GM21619 (cell line): ENCODE measurements at regions not wholly inside any gene's neighbourhood (a gene's known extent, or its start where the extent isn't known, plus 50 kb on each side); places are given as distances from the start of the nearest gene placed in this dataset.

Experiments
- ATAC-seq: cut with Tn5 transposase; IDR thresholded peaks from one replicate; pipeline ENCODE4 v1.9.1; 2021; ENCODE audit not compliant: unreplicated experiment

DNA sequence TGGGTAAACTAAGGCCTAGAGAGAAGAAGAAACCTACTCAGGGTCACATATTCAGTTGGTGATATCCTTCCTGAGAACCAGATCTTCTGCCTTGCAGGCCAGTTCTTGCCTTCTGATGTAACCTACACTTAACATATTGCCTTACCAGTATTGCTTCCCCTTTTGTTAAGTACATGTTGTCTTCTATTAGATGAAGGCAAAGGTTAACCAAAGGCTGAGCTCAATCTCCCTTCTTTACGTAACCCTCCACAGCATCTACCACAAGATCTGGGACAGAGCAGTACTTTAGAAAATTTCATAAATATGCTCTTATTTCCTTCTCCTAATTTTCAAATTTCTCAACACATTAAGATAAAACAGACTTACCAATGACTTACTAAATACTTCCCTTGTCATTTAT lies 474.4 kb downstream of the SH2D1A start:
- ATAC-seq: no peak

DNA sequence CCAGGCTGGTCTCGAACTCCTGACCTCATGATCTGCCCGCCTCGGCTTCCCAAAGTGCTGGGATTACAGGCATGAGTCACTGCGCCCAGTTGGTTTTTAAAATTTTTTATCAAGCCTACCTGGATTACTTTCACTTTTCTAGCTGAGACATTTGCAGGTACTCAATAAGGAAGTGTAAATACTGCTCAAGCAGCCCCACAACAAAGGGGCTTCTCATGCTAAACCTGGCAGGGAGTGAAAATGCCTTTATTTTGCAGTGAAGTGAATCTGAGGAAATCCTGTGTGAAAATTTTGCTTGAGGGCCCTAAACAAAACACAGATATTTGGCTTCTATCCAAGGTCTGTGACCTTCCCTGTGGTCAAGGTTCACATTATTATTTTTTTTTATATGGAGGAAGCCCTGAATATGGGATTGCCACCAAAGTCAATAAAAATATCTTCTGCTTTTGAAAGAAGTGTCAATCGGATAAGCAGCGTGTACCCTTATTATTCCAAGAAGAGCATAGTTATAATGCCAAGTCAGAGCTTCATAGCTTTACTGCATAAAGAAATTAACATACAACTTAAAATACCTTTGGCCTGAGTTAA lies 481.0 kb downstream of the SH2D1A start:
- no peak for ATAC-seq

DNA sequence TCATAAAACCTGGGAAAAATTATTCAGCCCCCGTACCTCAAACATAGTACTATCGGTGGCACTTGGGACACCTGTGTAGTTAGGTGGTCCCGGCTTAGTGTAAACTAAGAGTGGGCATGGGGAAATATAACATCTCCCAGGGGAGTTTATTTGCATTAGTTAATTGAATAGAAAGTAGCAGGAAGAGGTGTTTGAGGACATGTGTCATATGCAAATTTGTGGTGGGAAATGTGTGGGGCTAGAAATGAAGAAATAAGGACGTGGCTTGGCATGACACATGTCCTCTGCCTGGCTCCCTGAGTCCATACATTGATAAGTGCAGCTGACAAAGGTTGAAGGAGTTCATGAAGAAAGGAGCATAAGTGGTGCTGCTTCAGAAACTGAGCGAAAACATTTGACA lies 483.6 kb downstream of the SH2D1A start:
- no peak for ATAC-seq

DNA sequence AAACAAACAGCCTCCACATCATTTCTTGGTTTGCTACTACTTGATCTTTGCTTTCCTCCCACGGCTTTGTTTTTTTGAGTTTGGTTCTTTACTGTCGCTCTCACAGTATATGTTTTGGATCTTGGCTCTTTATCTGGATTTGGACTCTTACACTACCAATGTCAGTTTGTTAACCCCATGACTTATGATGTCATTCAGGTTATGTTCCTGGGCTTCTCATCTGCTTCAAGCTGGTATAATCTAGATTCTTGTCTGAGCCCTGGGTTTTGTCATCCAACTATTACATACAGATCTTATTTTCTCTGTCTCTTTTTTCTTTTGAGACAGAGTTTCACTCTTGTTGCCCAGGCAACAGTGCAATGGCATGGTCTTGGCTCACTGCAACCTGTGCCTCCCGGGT lies 482.9 kb upstream of the TEX13C start:
- no peak for ATAC-seq

DNA sequence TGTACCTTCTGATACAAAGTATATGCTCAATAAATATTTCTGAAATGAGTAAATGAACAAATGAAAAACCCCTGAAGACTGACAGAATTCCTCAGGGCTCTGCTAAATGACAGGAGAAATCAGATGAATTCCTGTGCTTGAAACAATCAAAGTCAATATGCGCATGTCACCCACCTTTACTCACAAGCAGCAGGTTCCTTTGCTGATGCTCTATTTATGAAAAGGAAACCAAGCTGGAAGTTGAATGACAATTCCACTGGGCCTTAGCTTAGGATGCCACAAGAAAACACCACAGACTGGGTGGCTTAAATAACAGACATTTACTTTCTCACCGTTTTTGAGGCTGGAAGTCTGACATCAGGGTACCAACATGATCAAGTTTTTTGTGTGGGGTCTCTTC lies 477.5 kb upstream of the TEX13C start:
- no peak for ATAC-seq

DNA sequence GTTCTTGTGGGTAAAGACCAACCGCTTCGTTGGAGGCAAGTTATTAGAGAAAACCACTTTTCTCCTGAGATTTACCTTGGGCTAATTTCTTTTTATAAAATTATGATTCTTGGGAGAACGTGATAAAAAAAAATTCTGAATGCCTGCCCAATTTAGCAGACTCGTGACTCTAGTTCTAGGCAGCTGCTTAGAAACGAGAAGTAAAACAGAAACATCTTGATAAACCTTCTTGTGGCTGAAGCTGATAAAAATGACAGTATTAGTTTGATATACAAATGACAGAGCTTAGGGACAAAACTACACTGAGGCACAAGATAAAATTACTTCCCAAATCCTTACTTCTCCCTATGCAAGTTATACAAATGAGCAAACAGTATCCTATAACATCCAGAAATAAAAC lies 458.9 kb upstream of the TEX13C start:
- no peak for ATAC-seq

DNA sequence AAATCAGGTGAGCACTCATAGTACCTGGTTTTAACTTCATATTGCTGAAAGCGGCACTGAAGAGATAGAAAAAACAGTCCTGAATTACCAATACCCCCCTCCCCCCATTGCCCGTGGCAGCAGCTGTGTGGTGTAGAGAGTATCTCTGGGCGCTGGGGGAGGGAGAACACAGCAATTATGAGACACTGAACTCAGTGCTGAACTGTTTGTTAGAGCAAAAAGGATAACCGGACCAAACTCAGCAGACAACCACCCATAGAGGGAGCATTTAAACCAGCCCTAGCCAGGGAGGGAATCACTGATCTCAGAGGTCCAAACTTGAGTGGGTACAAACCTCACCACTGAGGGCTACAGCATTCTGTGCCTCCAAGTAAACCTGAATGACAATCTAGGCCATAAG lies 457.4 kb upstream of the TEX13C start:
- no peak for ATAC-seq

DNA sequence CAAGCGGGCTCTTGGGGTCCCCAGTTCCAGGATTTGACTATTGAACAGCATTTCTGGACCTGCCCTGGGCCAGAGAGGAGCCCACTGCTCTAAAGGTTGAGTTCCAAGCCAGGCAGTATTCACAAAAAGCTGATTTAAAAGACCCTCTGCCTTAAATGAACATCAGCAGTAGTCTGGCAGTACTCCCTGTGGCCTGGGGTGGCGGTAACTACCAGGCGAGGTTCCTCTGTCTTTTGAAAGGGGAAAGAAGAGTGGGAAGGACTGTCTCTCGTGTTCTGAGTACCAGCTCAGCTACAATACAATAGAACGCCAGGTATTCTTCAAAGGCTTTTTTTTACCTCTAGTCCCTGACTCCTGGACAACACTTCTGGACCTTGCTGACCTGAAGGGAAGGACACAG lies 456.4 kb upstream of the TEX13C start:
- ATAC-seq: no peak

DNA sequence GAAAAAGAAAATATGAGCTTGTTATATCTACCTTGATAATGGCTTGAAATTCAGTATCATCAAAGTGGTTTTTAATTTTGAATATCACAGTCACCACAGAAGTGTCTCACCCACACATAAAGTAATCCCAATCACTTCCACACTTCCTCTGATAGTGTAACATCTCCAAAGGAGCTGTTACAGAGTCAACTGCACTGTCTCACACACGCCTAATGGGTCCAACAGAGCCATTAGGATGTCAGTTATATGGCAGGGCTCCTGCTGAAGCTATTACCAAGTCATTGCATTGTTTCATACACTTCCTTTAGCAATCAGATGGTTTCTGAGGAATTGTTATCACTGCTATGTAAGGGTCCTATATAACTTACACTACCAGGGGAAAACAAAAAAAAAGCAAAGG lies 432.1 kb upstream of the TEX13C start:
- ATAC-seq: no peak

DNA sequence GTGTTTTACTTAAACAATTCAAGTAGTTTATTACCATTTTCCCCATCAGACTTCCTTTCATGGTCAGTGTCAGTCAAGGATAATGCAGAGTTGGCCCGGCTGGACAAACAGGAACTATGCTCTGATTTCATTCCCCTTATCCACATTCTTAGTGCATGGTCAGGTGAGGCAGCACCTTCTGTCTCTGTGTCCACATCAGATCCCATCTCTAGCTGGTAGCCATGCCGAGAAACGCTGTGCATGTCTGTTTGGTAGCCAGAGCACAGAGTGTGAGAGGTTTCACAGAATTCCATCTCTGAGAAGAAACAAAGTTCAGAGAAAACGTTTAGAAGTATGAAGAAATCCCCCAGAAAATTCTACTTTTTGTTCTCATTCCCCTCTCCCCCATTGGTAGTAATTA lies 423.7 kb upstream of the TEX13C start:
- no peak for ATAC-seq

DNA sequence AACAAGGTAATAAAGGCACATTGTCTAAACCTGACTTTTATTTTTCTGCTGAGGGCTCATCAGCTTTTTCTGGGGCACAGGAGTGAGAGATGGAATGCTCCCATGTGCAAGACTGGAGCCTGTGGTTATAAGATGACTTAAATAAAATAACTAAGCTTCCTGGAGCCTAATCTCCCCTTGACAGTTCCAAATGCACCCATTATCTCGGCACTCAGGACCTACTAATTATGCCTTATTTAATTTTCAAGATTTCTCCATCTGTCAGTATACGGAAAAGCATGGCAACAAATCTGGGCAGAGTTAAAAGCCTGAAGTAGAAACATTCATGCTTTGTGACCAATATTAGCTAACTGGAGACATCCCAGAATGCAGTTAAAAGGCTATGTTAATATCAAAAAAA lies 416.7 kb upstream of the TEX13C start:
- no peak for ATAC-seq

DNA sequence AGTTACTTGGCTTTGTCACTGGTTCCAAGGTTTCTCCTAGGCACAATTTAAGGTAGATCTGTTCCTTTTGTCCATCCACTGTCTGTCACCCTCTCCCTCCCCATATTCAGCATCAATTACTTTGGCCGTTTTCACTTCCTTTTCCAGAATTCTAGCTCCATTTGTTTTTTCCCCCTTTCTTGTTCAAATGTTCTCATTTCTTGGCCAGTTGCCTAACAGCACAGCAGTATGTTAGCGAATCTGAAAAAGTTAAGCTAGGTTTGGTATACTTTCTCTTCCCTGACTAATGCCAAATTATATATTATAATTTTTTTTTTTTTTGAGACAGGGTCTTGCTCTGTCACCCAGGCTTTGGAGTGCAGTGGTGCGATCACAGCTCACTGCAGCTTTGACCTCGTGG lies 409.1 kb upstream of the TEX13C start:
- no peak for ATAC-seq

DNA sequence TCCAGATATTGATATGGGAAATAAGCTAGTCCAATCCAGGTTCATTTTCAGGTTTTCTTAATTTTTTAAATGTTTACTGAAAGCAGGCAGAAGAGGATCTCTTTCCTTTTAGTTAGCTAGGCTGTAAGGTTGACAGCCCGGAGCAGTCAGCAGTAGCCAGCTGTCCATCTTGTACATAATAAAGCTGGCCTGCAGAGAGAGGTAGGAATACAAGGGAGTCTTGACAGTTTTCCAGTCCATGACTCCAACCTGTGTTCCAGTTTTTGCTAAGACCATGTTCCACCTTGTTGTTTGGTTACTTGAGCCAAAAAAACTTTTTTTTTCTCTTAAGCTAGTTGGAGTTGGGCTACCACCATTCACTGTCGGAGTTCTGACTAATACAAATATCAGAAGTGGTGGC lies 402.7 kb upstream of the TEX13C start:
- ATAC-seq: no peak

DNA sequence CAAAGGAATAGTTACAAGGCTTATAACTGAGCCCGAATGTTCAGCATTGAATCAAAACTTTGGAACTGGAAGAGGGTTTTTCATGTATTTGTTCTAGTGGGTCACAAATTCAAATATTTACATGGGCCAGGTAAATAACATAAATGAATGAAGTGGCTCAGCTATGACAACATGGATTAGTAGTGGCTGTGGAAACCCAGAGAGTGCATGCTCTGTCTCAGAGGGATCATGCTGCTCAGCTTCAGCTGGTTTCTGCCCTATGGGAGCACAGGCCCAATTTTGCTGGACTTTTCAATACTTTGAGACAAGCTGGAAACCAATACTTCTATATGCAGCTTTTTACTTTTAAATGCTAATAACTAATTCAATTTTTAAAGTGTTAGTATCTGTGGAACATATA lies 394.0 kb upstream of the TEX13C start:
- no peak for ATAC-seq

DNA sequence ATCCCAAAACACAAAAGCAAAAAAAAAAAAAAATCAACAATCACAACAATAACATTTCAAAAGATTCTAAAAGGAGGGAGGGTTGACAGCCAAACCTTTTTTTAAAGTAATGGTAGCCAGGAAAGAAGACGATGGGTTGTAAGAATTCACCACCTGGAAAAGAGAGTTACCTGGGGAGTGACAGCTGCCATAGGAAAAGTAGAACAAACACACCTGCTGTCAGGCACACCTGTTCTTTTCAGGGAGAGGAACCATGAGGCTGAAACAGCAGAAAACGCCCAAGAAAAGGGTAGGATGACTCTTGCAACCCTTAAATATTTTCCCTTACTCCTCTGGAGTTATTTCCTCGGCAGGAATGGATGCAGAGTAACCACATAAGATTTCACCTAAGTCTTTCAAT lies 388.4 kb upstream of the TEX13C start:
- ATAC-seq: no peak

DNA sequence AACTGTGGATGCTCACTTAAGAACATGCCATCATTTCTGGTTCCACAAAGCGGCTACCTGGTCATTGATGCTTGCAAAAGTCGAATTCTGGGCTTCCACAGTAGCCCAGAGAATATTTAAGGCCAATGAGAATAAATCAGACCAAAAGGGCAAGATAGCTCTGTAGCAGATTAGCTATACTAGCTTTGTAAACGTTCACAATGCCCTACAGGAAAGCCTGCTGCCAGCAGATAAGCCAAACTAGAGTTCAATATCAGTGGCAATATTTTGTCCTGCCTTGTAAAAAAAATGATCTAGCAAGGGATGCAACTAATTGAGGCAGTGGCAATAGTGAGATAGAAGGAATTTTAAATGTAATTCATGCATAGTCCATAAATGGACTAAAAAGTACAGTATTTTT lies 387.7 kb upstream of the TEX13C start:
- ATAC-seq: no peak

DNA sequence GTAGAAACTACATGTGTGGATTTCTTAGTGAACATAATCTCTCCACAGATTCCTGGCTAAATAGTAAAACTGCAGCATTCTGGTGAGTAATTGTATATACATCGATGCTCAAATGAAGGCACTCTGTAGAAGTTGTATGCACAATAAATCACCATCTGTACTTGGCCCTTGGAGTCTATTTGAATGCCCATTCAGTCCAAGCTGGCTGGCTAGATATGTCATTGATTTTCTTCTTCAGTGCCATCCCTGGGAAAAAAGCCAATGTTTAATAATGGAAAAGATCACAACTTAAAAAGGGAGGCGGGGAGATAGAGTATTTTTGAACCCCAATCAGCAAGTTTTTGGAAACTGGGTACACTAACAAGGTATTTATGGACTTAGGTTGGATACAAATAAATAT lies 381.0 kb upstream of the TEX13C start:
- no peak for ATAC-seq

DNA sequence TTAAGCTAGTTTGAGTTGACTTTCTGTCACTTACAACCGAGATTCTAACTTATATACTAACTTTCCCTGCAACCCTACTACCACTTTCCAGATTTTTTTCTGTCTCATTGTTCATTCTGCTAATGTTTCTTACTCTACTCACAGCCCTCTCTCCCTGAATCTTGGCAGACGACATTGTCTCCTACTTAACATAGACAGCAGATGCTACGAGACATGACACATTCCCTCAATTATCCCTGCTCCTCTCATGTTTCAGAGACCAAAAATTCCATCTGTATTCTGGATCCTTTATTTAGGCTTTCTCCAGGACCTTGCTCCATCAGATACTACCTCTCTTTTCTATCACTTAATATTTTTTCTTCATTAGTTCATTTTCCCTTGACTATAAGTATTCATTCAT lies 379.1 kb upstream of the TEX13C start:
- no peak for ATAC-seq

DNA sequence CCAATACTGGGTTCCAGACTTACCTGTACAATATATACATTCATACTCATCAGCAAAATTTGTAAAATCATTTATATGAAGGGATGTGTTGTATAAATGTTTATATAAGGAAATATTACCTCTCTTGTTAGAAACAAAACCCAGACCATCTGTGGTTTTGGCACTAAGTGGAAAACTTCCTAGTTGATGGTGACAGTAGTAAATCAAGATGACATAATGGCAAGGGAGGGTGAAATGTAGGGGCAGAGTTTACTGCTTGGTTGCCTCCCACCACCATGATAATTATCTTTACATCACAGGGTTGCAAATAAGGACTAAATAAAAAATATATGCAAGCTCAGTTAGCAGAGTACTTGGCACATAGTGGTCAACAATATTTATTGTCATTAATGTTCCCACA lies 365.3 kb upstream of the TEX13C start:
- no peak for ATAC-seq

DNA sequence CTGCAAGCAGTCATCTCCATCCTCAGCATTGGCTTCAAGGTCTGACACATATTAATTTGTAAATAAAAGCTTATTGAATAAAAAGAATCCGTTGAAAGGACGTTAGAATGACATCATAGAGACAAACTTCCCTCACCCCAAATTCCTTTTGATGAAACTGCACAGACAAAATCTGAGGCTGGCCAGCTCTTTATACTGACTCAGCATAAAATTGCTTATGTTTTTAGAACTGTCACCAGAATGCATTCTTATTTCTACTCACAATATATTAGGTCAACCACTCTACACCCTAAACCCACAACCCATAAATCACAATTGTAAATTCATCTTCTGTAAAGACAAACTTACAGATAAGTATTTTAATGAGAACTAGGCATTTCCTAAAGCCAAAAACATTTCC lies 359.2 kb upstream of the TEX13C start:
- ATAC-seq: no peak

DNA sequence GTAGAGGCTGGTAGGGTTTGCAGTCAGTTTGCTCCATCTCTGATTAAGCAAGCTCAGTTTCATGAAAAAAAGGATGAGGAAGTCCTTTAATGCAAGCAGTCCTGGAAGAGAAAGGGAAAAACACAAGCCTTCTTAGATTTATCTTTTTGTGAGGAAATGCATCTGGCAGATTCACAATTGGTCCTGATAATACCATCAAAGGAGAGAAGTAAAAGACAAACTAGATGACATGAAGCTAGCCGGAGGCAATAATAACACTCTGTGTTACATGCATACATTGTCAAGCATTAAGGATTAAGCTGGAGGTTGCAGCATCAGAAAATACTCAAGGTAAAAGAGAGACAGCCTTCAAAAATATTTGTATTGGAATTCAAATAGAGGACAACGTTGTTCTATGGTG lies 356.0 kb upstream of the TEX13C start, which contains the start of gene TENM1:
Gene TENM1, minus strand, starts transcription at position 101 of the 400 bp plus-strand sequence.
- ATAC-seq: no peak

DNA sequence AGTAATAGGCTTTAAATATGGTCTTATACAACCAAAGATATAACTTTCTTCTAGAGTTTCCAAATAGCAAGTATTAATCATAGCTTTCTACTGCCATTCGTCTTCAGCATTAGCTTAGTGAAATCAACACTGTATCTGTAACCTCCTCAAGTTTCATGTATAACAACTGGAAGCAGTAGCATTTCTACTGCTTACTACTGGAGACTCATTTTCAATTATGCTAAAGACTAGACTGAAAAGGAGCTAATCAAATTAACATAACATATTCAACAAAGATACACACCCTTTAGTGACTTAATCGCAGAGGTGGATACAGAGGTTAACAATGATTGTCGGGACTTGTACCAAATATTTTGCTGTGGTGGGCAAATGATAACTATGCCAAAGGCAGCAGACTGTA lies 344.2 kb upstream of the TEX13C start:
- ATAC-seq: no peak

DNA sequence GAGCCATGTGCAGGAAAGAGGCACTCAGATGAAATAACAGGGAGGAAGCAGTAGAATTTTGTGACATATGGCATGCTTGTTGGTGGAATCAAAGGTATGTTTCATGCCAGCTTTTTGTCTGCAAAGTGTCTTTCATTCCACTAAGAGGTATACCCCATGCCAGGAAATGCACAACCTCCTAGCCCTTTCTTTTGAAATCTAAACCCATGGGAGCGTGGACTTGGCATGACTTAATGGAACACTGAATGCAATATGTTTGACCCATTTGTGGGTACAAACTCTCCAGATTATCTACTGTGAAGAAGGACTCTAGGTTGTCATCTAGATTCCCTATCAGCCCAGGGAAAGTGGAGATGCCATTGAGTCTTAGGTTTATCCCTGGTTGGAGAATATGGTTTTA lies 338.3 kb upstream of the TEX13C start:
- ATAC-seq: no peak
